COLO829 (cell line): ENCODE measurements at regions not wholly inside any gene's neighbourhood (a gene's known extent, or its start where the extent isn't known, plus 50 kb on each side); places are given as distances from the start of the nearest gene placed in this dataset.

ENCODE experiments used
- DNase-seq: peaks from one replicate; pipeline ENCODE4 v3.0.0; 2012; ENCODE audit warnings: low spot score

- DNase-seq: no peak
Measured at GRCh38 chr1:60589916-60590315, 492.4 kb upstream of the NFIA start.

DNA sequence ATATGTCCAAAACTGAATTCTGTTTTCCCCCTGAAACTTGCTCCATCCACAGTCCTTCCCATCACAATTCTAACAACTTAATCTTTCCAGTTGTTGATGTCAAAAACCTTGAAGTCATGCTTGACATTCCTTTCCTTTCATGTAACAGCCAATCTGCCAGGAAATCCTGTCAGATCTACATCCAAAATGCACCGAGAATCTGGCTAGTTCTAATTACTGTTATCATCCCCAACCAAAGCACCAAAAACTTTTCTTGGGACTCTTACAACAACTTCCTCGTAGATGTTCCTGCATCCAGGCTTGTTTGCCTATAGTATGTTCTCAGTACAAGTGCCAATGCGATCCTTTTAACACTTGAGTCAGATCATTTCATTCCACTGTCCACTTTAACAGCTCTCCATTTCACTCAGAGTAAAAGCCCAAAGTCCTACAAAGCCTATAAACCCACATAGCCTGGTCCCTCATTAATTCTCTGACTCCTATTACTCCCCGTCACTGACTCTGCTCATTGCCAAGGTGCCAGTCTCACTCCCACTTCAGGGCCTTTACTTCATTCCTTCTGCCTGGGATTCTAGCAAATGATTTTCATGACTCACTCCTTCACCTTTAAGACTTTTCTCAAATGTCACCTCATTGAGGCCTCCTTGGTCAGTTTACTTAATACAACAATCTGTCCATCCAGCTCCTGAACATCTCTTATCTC is 493.2 kb upstream of the NFIA start:
- no peak for DNase-seq

GRCh38 chr1:60584371-60584770 is 498.0 kb upstream of the NFIA start:
- DNase-seq: no peak

DNA sequence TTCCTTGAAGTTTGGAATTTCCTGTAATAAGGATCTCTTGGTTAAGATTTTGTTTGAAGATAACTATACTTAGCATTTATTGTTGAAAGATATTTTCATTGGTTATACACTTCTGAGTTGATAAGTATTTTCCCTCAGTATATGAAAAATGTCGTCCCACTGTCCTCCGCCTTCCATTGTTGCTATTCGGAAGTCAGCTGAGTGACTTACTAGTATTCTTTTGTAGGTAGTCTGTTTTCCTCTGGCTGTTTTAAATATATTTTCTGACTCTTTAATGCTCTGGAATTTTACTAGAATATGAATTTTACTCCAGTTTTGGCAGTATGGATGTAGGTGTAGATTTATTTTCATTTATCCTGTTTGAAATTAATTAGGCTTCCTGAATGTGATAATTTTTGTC is 498.7 kb upstream of the NFIA start:
- no peak for DNase-seq

DNA sequence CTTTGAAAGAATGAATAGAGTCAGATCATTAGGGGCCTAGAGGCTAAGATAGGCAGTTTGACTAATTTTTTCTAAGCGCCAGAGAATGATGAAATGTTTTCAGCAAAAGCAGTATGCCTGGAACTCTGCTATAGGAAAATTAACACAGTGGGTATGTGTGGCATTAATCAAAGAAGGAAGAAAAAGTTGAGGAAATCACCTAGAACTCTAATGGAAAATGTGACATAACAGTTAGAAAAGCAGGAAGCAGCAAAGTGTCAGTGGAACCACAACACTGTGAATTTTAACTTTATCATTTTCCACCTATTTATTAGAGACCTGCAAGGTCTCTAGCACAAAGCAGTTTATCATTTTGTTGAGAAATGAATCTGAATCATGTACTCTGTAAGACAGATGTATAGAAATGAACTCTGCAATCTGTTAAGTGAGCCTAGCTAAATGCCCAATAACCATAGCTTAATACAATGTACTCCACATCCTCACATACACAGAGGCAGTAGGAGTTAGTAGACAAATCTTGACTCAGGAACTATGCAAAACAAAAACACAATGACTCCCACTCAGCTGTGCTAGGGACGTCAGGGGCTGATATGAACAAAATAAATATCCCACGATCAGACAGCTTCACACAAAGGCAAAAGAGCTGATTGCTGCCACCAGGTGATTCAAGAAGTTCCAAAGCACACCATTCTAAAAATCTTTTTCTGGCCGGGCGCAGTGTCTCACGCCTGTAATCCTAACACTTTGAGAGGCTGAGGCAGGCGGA is 500.7 kb upstream of the NFIA start:
- no peak for DNase-seq

DNA sequence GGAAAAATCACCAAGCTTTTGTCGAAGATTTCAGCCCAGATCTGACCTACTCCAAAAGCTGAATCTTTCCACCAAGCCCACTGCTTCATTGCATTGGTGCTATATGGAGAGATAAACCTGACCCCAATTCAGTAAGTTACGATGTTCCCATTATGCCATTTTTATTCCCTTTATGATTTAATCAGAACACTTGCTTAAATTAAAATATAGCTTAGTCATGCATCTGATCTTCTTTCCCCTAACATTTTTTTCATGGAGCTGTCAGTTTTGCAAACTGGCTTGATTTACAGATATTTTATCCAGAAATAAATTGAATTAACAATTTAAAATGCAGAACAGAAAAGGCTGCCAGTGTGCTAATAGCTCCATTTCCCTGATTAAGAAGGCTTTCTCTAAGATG is 503.5 kb upstream of the C1orf87 start:
- no peak for DNase-seq

DNA sequence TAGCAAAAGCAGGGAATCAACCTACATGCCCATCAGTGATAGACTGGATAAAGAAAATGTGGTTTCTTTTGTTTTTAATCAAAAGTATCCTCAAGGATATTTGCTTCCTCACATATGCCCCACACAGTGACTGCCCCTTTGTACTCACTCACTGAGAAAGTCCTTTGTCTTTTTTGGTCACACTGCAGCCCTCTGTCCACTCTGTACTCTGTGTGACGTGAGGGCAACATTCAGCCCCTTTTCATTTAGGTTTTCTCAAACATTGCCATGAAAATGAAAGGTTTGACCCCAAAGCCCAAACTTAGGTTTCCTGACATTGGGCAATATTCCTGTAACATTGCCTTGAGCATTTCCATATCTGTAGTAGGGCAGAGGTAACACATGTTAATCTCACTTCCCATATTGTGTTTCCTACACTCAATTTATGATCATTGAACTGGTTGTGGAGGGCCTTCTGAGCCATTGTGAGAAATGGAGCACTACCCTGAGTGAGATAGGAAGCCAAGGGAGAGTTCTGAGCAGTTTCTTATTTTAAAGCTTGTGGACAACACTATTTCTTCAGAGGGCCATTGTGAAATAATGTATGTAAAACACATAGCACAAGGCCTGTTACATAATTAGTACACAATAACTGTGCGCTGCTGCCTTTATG is 501.9 kb upstream of the C1orf87 start:
- no peak for DNase-seq

DNA sequence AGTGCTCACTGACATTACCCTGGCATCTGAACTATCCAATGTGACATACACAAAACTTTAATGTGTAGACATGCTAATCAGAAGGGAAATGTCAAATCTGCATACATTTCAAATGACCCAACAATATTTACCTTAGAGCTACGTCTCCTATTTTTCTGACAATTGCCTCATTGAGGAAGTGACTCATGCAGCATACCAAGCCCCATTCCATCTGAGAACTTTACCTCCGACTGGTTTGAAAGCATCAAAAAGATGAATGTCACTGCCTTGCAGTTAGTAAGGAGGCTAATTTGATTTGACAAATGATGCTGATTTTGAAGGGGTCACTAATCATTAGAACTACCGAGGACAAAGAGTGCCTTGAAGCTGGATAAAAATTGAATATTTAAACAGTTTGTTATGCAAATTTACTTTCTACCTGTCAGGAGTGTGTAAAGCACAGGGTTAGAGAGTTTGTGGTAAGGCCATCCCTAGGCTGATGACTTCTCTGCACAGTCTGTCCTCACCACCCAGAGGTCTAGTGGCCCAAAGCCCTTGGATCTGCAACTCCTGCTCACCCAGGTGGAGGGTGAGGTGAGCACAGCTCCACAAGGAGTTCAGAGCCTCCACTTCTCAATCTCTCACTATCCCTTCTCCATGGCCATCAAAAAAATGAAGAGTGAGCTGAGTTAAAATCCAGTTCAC is 500.3 kb upstream of the C1orf87 start:
- DNase-seq: peak; percentile 65

DNA sequence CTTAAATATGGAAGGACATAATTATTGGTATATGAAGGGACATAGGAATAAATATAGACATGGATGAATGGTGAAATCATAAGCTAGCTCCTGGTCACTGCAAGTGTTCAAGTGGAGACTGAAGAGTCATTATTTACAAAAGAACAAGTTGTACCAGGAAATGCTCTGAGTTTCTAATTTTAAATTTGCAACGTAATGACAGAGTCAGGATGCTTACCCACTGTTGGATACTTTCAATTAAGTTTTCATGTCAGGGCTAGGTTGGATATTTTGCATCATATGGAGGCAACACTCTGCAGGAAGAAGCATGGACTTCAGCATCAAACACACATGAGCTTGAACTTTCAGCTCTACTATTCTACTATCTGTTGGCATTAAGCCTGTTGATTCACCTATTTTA is 499.6 kb upstream of the C1orf87 start:
- no peak for DNase-seq

- no peak for DNase-seq
Measured at GRCh38 chr1:60572378-60572777, 498.8 kb upstream of the C1orf87 start.

DNA sequence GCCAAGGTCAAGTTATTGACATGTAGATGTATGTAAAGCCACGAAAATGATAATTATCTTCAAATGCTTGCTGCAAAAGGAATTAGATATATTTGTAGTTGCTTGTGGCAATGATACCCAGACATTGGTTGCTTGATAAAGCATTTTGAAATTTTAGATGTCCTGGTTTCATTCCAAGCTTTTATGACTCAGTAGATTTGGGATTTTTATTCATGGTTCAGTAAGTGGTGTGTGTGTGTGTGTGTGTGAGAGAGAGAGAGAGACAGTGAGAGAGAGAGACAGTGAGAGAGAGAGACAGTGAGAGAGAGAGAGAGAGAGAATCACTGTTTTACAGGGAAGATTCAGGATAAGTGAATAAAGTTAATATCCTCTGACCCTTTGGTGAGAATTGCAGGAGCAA is 498.2 kb upstream of the C1orf87 start:
- DNase-seq: no peak

GRCh38 chr1:60569189-60569588 is 495.6 kb upstream of the C1orf87 start:
- DNase-seq: no peak

DNA sequence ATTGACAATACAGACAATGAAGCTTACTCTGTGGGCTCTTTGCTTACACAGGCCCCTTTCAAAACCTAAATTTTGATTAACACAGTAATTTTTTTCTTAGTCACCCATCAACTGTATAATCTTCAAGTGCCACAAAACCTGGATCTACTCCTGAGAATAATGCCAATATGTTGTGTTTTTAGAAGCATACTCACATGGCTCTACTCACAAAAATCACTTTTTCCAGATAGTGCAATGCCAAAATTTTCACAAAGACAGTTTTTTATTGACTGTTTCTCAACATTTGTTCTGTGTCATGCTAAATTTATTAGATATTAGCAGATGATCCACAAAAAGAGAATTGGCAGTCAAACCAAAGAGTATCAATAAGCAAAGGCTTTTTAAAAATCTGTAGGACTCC is 493.7 kb upstream of the C1orf87 start:
- no peak for DNase-seq

- no peak for DNase-seq
Measured at GRCh38 chr1:60564916-60565750, 491.6 kb upstream of the C1orf87 start.

GRCh38 chr1:60563777-60564535 is 490.4 kb upstream of the C1orf87 start:
- no peak for DNase-seq

GRCh38 chr1:60562740-60563139 is 489.2 kb upstream of the C1orf87 start:
- no peak for DNase-seq

- DNase-seq: no peak
Measured at GRCh38 chr1:60560701-60561100, 487.1 kb upstream of the C1orf87 start.

DNA sequence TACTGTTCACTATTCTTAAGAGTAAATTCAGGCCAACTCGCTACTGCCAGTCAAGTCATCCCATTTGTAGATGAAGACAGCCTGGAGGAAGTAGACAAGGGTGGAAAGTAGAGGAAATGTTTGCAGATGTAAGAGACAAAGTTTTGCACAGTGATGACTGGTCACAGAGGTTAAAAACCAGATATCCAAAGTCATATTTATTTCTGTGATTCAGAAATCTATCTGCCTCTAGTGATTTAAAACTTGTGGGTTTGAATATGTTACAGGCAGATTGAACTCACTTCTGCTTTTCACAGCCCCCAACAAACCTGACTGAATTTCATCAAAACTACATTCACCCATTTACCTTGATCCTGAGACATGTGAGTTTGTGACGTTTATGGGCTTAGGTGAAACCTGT is 484.7 kb upstream of the C1orf87 start:
- DNase-seq: no peak

GRCh38 chr1:60553730-60554129 is 480.2 kb upstream of the C1orf87 start:
- DNase-seq: no peak

- DNase-seq: no peak
Measured at GRCh38 chr1:60547821-60548220, 474.3 kb upstream of the C1orf87 start.
